Body of pancreas (tissue), 4 donors: ENCODE measurements at regions not wholly inside any gene's neighbourhood (a gene's known extent, or its start where the extent isn't known, plus 50 kb on each side); places are given as distances from the start of the nearest gene placed in this dataset.

Experiments
- CTCF ChIP-seq, 7 experiments: fragments of 450-650 bp in 4 of 7; fragments of 200-600 bp in 3 of 7; sonication (generic) in 3 of 7; IDR thresholded peaks; one replicate each; pipeline ENCODE4 v1.5.1; 2016 to 2019; ENCODE audit warnings: antibody characterized with exemption in 7 of 7
- POLR2A ChIP-seq, 3 donors: fragments of 450-650 bp; IDR thresholded peaks; one replicate each; pipeline ENCODE4 v1.6.1; 2016; ENCODE audit warnings: antibody characterized with exemption in 3 of 3, mild to moderate bottlenecking in 2 of 3

GRCh38 chr22:27613099-27614005, 188.2 kb downstream of the MN1 start:
- TF ChIP-seq CTCF (IDR thresholded peaks at IDR 0.05) = no peak
- TF ChIP-seq POLR2A (IDR thresholded peaks at IDR 0.05) = no peak
